BLaER1 (cell line): ENCODE measurements at regions not wholly inside any gene's neighbourhood (a gene's known extent, or its start where the extent isn't known, plus 50 kb on each side); places are given as distances from the start of the nearest gene placed in this dataset.

Experiments used
- H3K27ac ChIP-seq: shearing (Covaris generic); formaldehyde crosslinking; 2 replicates; pipeline ENCODE4 v1.8.1; 2022
- H3K27me3 ChIP-seq: shearing (Covaris generic); formaldehyde crosslinking; 2 replicates; pipeline ENCODE4 v1.8.1; 2022
- H3K36me3 ChIP-seq: shearing (Covaris generic); formaldehyde crosslinking; 2 replicates; pipeline ENCODE4 v1.8.1; 2022
- H3K4me1 ChIP-seq: shearing (Covaris generic); formaldehyde crosslinking; 2 replicates; pipeline ENCODE4 v1.8.1; 2022
- H3K4me2 ChIP-seq: shearing (Covaris generic); formaldehyde crosslinking; 2 replicates; pipeline ENCODE4 v1.8.1; 2022
- H3K4me3 ChIP-seq: shearing (Covaris generic); formaldehyde crosslinking; 2 replicates; pipeline ENCODE4 v1.8.1; 2022
- H3K9ac ChIP-seq: shearing (Covaris generic); formaldehyde crosslinking; 2 replicates; pipeline ENCODE4 v1.8.1; 2022
- H3K9me3 ChIP-seq: shearing (Covaris generic); formaldehyde crosslinking; 2 replicates; pipeline ENCODE4 v1.8.1; 2022
- H4K20me1 ChIP-seq: shearing (Covaris generic); formaldehyde crosslinking; 2 replicates; pipeline ENCODE4 v1.8.1; 2022
- Cebpa-rat ChIP-seq: shearing (Covaris generic); IDR thresholded peaks from 2 replicates; pipeline ENCODE4 v1.8.1; 2022

DNA sequence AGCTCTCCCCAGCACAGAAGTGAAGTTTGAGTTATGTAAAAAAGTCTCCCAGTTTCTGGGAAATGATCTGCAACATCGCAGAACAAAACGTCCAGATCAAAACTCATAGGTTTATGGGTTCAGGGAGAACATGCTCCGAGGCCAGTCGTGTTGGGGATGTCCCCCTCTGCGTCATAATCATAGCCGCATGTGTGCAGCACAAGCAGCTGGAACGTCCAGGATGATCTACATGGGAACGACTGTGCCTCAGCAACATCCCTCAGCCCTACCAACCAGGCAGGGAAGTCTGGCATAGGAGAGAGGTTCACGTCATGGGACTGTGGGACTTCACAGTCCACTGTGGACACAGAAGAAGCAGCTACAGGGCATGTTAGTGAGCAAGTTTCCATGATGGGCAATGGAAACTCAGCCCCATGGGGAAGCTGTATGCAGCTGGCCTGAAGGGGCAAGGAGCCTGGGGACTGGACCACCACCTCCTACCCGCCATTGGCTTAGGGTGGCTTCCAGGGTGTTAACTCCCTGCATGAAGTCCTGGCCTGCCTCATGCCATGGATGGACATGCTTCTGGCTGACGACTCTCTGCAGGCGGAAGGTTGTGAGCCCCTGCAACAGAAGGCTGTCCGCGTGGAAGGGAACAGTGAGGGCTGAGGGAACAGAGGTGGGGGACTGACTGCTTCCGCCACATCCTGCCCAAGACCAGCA, 96.9 kb downstream of the COPS8 start:
- H3K36me3 ChIP-seq = no peaks in the 10 kb centered on the region
- no peak overlapping the region for H3K4me2 ChIP-seq
- no peaks in the 10 kb centered on the region for H3K27me3 ChIP-seq
- no peaks in the 10 kb centered on the region for H4K20me1 ChIP-seq
- no peak overlapping the region for H3K4me3 ChIP-seq
- H3K4me1 ChIP-seq = no peaks in the 10 kb centered on the region
- no peak overlapping the region for H3K9ac ChIP-seq
- no peak overlapping the region for H3K27ac ChIP-seq
- no peak for TF ChIP-seq Cebpa-rat
- H3K9me3 ChIP-seq = no peaks in the 10 kb centered on the region

DNA sequence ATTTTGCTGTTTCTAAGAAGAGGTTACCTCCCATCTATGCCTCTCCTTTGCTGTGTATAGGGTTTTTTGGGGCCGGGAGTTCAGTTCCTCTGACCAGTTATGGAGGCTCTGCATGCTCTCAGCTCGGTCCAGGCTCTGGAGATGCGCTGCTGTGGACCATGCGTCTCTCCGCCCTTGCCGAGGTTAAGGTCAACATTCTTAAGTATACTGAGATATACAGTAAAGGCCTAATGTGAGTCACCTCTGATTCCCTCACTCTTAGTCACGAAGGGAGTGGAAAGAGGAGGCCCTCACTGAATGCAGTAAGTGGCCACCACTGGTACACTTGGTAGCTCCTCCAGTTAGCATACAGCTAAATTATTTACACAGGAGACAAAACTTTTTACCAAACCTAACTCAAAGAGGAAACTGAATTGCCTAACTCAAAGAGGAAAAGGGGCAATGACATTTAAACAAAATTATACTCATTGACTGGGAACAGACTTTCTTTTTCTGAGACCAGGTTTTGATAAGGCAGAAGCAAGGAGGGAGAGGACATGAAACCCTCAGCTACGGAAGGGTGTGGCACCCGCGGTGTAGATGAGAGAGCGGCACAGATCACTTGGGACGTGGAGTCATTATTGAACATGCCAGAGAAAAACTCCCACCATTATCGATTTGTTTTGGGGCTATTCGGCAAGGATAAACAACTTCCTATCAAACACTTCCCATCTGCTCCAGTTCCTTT, 98.7 kb downstream of the COPS8 start:
- Histone ChIP-seq H3K27ac (no peak overlapping the region), H4K20me1 (no peaks in the 10 kb centered on the region), H3K9me3 (no peaks in the 10 kb centered on the region), H3K9ac (no peak overlapping the region), H3K4me2 (no peak overlapping the region), H3K36me3 (no peaks in the 10 kb centered on the region), H3K4me3 (no peak overlapping the region), H3K4me1 (no peaks in the 10 kb centered on the region), H3K27me3 (no peaks in the 10 kb centered on the region)
- no peak for TF ChIP-seq Cebpa-rat

DNA sequence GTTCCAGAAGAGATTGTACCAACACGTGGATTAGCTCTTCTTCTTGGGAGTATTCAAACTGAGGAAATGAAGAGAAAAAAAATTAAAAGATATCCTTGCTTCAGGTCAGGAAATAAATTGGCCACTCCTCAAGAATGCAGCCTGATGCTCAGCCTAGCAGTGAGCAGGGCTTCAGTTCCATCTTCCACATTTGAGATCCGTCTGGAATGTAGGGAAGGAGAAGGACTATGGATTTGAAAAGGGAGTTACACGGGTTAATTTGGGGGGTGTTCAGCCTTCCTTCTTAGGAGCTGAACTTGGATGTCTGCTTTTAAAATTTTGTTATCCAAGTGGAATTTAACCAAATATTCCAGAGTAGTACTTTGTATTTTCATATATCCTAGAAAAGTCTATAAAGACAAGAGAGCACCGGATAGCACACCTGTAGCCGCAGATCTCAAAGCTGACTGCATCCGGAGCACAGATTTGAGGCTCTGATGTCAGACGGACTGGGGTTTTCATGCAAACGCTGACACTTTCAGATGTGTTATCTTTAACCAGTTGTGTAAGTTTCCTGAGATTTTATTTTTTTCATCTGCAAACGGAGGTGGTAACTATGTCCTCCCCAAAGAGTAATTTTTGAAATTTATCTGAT, 99.3 kb downstream of the COPS8 start:
- Histone ChIP-seq H3K4me3 (no peak overlapping the region), H3K4me2 (no peak overlapping the region), H4K20me1 (no peaks in the 10 kb centered on the region), H3K36me3 (no peaks in the 10 kb centered on the region), H3K27ac (no peak overlapping the region), H3K9me3 (no peaks in the 10 kb centered on the region; the same call in 1 of the 2 replicates), H3K9ac (no peak overlapping the region), H3K4me1 (no peaks in the 10 kb centered on the region), H3K27me3 (no peaks in the 10 kb centered on the region)
- no peak for TF ChIP-seq Cebpa-rat

DNA sequence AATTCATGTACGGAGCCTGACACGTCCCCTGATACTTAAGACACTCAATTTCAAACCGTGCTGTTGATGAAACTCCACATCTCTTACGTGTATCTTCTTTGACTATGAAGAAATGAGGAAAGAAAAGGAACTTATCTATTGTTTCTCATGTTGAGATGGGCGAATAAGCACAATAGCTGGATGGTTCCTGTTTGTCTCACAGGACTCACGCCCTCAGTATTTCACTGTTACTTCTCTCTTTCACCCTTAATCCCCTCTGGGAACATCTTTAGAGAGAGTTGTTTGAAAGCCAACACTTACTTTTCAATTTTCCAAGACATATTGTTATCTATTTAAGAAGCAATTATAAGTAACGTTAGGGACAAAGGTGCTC, 99.8 kb downstream of the COPS8 start:
- no peak overlapping the region for H3K4me2 ChIP-seq
- no peaks in the 10 kb centered on the region for H3K27me3 ChIP-seq
- H3K4me1 ChIP-seq = no peaks in the 10 kb centered on the region
- no peaks in the 10 kb centered on the region; the same call in 1 of the 2 replicates for H3K9me3 ChIP-seq
- no peaks in the 10 kb centered on the region for H4K20me1 ChIP-seq
- no peaks in the 10 kb centered on the region for H3K36me3 ChIP-seq
- H3K27ac ChIP-seq = no peak overlapping the region
- no peak overlapping the region for H3K4me3 ChIP-seq
- no peak overlapping the region for H3K9ac ChIP-seq
- no peak for TF ChIP-seq Cebpa-rat

DNA sequence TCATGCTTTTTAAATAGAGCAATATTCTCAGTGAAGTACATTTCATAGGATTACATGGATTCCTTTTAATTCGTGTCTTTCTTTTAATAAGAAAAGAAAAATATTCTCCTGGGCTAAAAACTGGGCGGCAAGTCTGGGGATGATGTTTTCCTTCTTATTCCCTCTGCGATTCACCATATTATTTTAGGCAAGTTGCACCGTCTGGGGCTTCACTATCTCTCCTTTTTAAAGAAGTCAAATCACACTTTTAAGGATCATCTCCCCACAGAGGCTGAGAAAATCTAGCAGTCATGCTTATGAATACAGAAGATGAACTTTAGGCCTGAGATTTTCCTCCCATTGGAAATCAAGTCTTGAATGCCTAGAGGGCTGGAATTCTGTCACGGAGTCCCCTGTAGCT, 104.1 kb downstream of the COPS8 start:
- no peak overlapping the region for H3K9ac ChIP-seq
- TF ChIP-seq Cebpa-rat = no peak

DNA sequence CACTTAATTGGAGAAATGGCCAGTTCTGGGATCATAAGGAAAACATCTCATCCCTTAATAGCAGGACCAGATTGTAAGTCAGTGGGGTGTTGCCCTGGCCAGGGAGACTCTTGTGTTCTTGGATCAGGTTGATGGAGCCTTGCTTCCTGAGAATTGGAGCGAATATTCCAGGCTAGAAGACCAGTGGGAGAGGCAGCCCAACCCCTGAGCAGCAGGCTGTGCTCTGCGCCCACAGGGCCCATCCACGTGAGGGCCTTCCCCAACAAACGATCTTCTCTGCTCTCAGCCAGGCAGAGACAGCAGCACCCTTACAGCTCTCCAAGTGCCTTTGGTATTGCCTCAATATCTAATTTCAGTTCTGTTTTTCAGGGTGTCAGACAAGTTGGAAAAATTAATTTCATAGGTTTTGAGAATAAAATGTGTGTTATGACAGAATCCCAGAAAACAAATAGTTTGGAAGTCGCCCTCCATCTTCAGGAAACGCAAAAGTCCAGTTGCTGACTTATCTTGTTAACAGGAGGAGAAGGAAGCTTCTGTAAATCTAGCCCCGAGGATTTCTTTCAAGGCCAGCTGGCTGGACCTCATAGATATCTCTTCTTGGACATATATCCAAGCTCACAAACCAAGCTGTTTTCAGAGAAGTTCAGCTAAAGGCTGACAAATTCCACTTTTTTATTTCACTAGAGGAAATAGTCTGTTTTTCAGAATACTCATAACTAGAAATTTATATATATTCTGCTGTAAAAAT, 105.5 kb downstream of the COPS8 start:
- no peak overlapping the region for H3K4me3 ChIP-seq
- H3K9ac ChIP-seq = no peak overlapping the region
- no peak for TF ChIP-seq Cebpa-rat
- H3K27ac ChIP-seq = no peak overlapping the region
- H3K36me3 ChIP-seq = no peaks in the 10 kb centered on the region
- no peaks in the 10 kb centered on the region; the same call in 1 of the 2 replicates for H3K9me3 ChIP-seq
- no peak overlapping the region for H3K4me2 ChIP-seq
- H3K4me1 ChIP-seq = no peaks in the 10 kb centered on the region
- H3K27me3 ChIP-seq = no peaks in the 10 kb centered on the region
- H4K20me1 ChIP-seq = no peaks in the 10 kb centered on the region

More for the DNA sequence above, 104.1 kb downstream of the COPS8 start:
- Histone ChIP-seq H3K36me3 (no peaks in the 10 kb centered on the region), H3K27me3 (no peaks in the 10 kb centered on the region), H3K4me1 (no peaks in the 10 kb centered on the region), H3K9me3 (no peaks in the 10 kb centered on the region; the same call in 1 of the 2 replicates), H3K4me2 (no peak overlapping the region), H3K4me3 (no peak overlapping the region), H4K20me1 (no peaks in the 10 kb centered on the region), H3K27ac (no peak overlapping the region)

DNA sequence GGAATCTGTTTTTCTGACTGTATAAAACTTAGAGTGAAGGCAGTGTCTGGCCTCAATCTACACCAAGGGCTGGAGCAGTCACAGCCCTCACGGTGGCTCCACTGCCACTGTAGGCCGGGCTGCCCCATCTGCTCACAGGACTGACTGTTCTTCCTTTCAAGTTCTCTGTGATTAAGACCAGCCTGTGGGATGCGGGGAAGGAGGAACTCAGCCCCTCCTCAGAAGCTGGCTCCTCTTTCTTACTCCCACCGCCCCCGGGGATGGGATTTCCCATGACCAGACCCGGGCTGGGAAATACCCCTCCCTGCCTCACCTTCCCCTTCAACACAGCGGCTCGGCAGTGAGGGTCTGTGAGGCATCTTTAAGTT, 106.0 kb downstream of the COPS8 start:
- no peak overlapping the region for H3K4me3 ChIP-seq
- H3K27ac ChIP-seq = no peak overlapping the region
- no peaks in the 10 kb centered on the region for H3K27me3 ChIP-seq
- no peak overlapping the region for H3K9ac ChIP-seq
- no peak overlapping the region for H3K4me2 ChIP-seq
- no peaks in the 10 kb centered on the region for H4K20me1 ChIP-seq
- no peaks in the 10 kb centered on the region for H3K4me1 ChIP-seq
- H3K36me3 ChIP-seq = no peaks in the 10 kb centered on the region
- no peak for TF ChIP-seq Cebpa-rat
- no peaks in the 10 kb centered on the region; the same call in 1 of the 2 replicates for H3K9me3 ChIP-seq

DNA sequence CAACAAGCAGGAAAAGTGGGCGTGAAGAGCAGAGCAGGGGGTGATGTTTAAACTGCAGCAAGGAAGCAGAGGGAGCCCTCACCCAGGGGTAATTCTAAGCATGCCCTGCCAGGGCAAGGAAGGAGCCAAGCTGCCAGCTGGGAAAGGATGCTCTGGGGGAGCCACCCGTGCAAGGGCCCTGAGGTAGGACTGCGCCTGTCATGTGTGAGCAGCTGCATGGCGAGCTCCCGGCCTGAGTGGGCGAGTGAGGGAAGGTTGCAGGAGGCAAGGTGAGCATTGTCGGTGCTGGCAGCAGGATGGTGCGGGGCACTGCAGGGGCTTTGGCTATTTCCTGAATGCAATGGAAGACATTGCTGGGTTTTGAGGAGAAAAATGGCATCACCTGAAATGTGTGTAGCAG, 107.2 kb downstream of the COPS8 start:
- Histone ChIP-seq H3K9ac (no peak overlapping the region), H3K27ac (no peak overlapping the region), H3K9me3 (no peaks in the 10 kb centered on the region; the same call in 1 of the 2 replicates), H3K27me3 (no peaks in the 10 kb centered on the region), H3K4me2 (no peak overlapping the region), H4K20me1 (no peaks in the 10 kb centered on the region), H3K4me1 (no peaks in the 10 kb centered on the region), H3K4me3 (no peak overlapping the region), H3K36me3 (no peaks in the 10 kb centered on the region)
- no peak for TF ChIP-seq Cebpa-rat

DNA sequence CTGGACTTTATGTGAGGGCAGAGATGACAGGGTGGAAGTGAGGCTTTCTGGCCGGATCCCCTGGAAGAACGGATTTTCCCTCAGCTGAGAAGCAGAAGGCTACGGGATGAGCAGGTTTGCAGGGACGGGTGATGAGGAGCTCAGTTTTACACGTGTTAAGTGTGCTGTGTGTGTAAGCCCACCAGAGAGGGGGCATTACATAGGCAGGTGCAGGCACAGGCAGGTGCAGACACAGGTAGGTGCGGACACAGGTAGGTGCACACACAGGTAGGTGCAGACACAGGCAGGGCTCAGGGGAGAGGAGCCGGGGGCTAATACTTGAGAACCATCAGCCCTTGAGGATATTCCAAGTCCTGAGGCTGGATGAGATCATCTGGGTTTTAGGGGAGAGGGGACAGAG, 107.7 kb downstream of the COPS8 start:
- no peak for TF ChIP-seq Cebpa-rat
- no peak overlapping the region for H3K4me3 ChIP-seq
- no peak overlapping the region for H3K9ac ChIP-seq
- no peaks in the 10 kb centered on the region for H3K4me1 ChIP-seq
- no peaks in the 10 kb centered on the region; the same call in 1 of the 2 replicates for H3K9me3 ChIP-seq
- H3K27me3 ChIP-seq = no peaks in the 10 kb centered on the region
- H4K20me1 ChIP-seq = no peaks in the 10 kb centered on the region
- H3K36me3 ChIP-seq = no peaks in the 10 kb centered on the region
- no peak overlapping the region for H3K27ac ChIP-seq
- H3K4me2 ChIP-seq = no peak overlapping the region
